ENCODE measurements at regions not wholly inside any gene's neighbourhood (a gene's known extent, or its start where the extent isn't known, plus 50 kb on each side); places are given as distances from the start of the nearest gene placed in this dataset.
A peak's percentile ranks its signal among the peaks of the same experiment; 100 is the strongest.

- no peak overlapping the region for H2BK12ac ChIP-seq (ENCODE audit: insufficient read length, low read depth, low read length)
- Mint-ChIP-seq H3K4me3 (peak overlapping the region in 1 of 2 experiments; percentile 40; a peak in 1 of 5 replicates), H3K27me3 (ENCODE audit: low read depth) (no peaks in the 10 kb centered on the region; the same call in 1 of the 2 replicates), H3K9me3 (peaks cover 88 to 96% of the 10 kb centered on the region in 2 experiments), H3K4me1 (no peaks in the 10 kb centered on the region), H3K27ac (no peak overlapping the region), H3K36me3 (ENCODE audit: insufficient read depth in 1 of 3, low read depth in 3 of 3) (peaks cover 9 to 16% (median 13%) of the 10 kb centered on the region in 3 experiments; a peak in 6 of 7 replicates)
- no peak overlapping the region for H3K23ac ChIP-seq (ENCODE audit: insufficient read length, low read depth, low read length)
- H3T11ph ChIP-seq (ENCODE audit: low read length) = no peak overlapping the region
- no peak overlapping the region for H3K18ac ChIP-seq (ENCODE audit: insufficient read length, low read depth, low read length)
- H3K14ac ChIP-seq (ENCODE audit: insufficient read depth, low read length) = no peak overlapping the region
- H3K4me1 ChIP-seq (ENCODE audit: insufficient read depth, low read length) = no peaks in the 10 kb centered on the region
- H3K9ac ChIP-seq (ENCODE audit: extremely low read depth, insufficient read length, low read length) = no peak overlapping the region
- H2BK15ac ChIP-seq (ENCODE audit: low read depth, low read length) = no peak overlapping the region
- H2BK120ac ChIP-seq (ENCODE audit: low read depth, low read length, poor library complexity, severe bottlenecking) = no peak overlapping the region
- no peaks in the 10 kb centered on the region for H3K23me2 ChIP-seq (ENCODE audit: insufficient read length, low read depth, low read length, poor library complexity, severe bottlenecking)
- H3K79me1 ChIP-seq (ENCODE audit: insufficient read depth, low read depth, low read length, poor library complexity, severe bottlenecking) = no peaks in the 10 kb centered on the region
- H2AK5ac ChIP-seq (ENCODE audit: insufficient read length, low read length) = no peak overlapping the region
- no peak overlapping the region for H3K56ac ChIP-seq (ENCODE audit: insufficient read length, low read depth, low read length)
- H3K4me2 ChIP-seq (ENCODE audit: insufficient read depth, insufficient read length, low read length) = no peak overlapping the region
- H2BK5ac ChIP-seq (ENCODE audit: insufficient read length, low read length) = no peak overlapping the region
- H2AFZ ChIP-seq (ENCODE audit: low read length) = no peak overlapping the region
- H4K91ac ChIP-seq (ENCODE audit: insufficient read length, low read depth, low read length) = no peak overlapping the region
- no peak overlapping the region for H2BK20ac ChIP-seq (ENCODE audit: low read depth, low read length, poor library complexity, severe bottlenecking)
- no peak for DNase-seq
- H4K5ac ChIP-seq (ENCODE audit: insufficient read length, low read depth, low read length) = no peak overlapping the region
- no CpG with 5 or more reads among the region's 3 CpGs for WGBS (ENCODE audit: extremely low coverage, insufficient read length, low lambda C conversion rate)
- no peaks in the 10 kb centered on the region for H3K27me3 ChIP-seq (ENCODE audit: insufficient read depth, low read length)
- no peak overlapping the region for H3K27ac ChIP-seq (ENCODE audit: insufficient read length, low read depth, low read length)
- no peak for TF ChIP-seq CTCF (conservative IDR thresholded peaks at IDR 0.05)
- no peak overlapping the region for H4K8ac ChIP-seq (replicated peaks; ENCODE audit: insufficient read length, low read depth, low read length)
- H3K9me3 ChIP-seq (ENCODE audit: control insufficient read depth, low read depth, low read length) = peaks cover 95% of the 10 kb centered on the region
- no peaks in the 10 kb centered on the region for H4K20me1 ChIP-seq (ENCODE audit: control insufficient read depth, insufficient read depth, insufficient read length)
- H3K79me2 ChIP-seq (ENCODE audit: insufficient read depth, low read length) = no peaks in the 10 kb centered on the region
- H3K4ac ChIP-seq (ENCODE audit: low read depth, low read length) = no peak overlapping the region
Measured at GRCh38 chr13:18947376-18947977, 234.1 kb downstream of the TUBA3C start.
